GM19193 (cell line): ENCODE measurements at regions not wholly inside any gene's neighbourhood (a gene's known extent, or its start where the extent isn't known, plus 50 kb on each side); places are given as distances from the start of the nearest gene placed in this dataset.

Experiments
- POLR2A ChIP-seq: IDR thresholded peaks from 4 replicates; pipeline ENCODE4 v1.6.1; 2011; ENCODE audit not compliant: insufficient read depth, insufficient read length; ENCODE audit errors: extremely low read depth

DNA sequence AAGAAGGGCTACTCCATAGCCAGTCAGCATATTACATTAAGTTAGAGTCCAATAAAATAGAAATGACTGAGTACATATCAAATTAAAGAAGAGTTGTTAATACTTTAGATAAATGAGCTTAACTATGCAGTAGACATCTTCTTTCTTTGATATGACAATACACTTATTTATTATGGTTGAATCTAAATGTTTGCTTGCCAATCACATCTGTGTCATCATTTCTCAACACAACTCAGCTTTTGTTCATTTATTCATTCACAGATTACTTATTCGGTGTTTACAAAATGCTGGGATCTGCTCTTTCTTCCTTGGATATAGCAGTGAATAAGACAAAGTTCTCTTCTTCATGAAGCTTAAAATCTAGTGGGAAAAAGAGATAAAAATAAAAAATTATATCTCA, 614.6 kb upstream of the ATP2B1 start:
- no peak for TF ChIP-seq POLR2A

DNA sequence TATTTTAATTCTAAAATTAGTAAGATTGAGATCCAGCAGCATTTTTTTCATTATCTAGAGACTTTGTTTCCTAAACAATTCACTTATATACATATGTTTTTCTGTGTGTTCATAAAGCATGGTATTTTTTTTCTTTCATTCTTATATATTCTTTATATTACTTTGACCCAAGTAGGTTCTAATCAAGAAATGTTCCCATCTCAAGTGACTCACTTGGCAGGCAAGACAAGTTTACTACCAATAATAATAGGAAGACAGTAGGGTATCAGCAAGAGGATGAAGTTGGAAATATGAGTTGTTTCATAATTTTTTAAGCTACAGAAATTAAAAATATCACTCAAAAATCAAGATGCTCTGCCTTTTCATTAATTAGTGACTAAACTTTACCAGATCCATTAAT, 613.4 kb upstream of the ATP2B1 start:
- no peak for TF ChIP-seq POLR2A

DNA sequence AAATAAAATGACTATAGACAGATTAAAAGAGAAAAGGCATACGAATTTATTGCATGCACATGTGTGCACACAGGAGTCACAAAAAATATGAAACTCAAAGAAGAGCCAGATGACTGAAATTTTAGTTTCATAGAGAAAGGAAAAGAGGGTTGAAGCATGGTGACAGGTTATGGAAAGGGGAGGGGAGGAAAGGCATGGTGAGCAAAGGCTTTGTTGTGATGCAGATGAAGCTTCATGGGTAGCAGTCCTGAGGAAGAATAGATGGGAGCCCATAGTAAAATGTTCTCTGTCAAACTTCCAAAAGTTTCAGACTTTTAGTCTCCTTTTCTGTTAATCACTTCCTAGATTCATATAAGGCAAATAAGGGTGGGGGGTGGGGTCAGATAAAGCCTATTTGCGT, 612.7 kb upstream of the ATP2B1 start:
- no peak for TF ChIP-seq POLR2A

DNA sequence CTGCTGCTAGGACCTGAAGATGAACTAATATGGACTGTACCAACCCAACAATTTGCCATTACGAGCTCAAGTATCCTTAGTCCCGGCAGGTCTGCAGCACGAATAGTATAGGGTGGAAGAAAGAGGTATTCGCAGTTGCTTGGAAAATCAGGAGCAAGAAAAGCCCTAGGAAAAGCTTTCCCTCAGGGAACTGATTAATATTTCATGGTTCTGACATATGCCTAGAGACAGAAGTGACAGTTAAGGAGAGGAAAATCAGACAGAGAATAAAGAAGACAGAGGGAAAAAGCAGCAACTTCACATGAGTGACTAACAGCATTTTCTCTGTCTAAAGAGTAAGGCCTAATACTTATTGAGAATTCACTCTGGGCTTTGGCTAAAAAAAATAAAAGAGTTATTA, 602.9 kb upstream of the ATP2B1 start:
- no peak for TF ChIP-seq POLR2A

DNA sequence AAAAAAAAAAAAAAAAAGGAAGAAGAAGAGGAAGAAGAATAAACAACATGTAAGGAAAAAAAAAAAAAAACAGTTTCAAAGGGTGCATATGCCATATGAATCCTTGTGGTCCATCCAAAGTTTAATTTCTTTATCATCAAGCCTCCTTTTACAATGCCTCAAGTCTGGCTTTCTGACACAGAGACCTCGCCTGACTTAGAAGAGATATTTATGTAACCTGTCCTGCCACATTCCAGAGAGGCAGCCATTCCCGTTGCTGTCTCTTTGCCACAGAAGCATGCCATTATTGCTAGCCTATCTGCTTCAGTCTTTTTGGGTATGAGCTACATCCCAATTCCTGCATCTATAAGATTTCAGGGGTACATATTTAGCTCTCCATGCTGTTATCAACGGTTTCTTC, 596.7 kb upstream of the ATP2B1 start:
- no peak for TF ChIP-seq POLR2A

DNA sequence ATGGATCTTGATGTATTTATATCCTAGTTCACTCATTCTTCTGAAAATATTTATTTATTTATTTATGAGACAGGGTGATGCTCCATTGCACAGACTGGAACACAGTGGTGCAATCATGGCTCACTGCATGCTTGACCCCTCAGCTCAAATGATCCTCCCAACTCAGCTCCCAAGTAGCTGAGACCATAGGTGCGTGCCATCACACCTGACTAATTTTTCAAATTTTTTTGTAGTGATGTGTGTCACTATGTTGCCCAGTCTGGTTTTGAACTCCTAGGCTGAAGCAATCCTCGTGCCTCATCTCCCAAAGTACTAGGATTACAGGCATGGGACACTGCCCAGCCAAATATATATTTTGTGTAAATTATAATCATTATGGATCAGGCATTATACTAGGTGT, 595.6 kb upstream of the ATP2B1 start:
- TF ChIP-seq POLR2A, result no peak

DNA sequence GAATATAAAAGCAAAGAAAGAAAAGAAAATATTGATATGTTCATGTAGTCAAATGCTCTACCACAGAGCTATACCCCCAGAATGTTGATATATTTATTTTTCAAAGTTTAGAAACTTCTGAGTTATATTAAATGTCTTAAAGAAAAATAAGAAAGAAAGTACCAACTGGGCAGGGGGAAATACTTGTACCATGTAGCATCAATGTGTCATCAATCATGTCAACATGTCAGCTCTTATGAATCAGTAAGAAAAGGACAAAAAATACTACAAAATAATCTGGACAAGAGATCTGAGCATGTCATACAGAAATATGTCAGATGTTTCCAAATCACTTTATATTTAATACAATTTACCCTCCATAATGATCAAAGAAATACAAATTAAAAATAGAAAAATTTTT, 595.1 kb upstream of the ATP2B1 start:
- TF ChIP-seq POLR2A, result no peak

DNA sequence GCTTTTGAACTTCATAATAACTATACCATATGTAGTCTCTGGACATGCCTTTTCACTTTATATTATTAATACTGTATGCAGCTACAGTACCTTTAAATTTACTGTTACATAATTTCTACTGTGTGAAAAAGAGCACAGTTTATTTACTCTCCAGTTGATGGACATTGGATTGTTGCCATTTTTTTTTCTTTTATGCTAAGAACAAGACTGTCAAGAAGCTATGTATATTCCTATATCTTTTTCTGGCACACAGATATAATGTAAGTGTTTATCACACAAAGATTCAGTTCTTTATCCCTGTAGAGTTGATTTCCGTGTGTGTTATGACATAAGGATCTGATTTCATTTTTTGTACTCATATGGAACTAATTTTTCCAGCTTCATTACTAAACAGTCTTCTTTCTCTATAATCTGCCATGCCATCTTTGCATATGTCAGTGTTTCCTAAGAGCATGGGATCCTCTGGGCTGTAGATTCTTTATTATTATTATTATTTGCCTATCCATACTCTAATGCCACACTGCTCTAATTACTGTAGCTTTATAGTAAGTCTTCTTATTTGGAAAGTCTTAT, 593.0 kb upstream of the ATP2B1 start:
- no peak for TF ChIP-seq POLR2A

DNA sequence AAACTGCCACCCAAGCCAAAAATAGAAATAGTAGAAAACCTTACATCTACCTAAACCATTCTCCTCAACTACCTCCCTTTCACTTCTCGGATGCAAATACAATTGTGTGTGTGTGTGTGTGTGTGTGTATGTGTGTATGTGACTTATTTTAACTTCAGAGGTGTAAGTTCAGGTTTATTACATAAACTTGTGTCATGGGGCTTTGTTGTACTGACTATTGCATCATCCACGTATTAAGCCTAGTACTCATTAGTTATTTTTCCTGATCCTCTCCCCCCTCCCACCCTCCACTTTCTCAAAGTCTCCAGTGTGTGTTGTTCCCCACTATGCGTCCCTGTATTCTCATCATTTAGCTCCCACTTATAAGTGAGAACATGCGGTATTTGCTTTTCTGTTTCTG, 592.5 kb upstream of the ATP2B1 start:
- no peak for TF ChIP-seq POLR2A

DNA sequence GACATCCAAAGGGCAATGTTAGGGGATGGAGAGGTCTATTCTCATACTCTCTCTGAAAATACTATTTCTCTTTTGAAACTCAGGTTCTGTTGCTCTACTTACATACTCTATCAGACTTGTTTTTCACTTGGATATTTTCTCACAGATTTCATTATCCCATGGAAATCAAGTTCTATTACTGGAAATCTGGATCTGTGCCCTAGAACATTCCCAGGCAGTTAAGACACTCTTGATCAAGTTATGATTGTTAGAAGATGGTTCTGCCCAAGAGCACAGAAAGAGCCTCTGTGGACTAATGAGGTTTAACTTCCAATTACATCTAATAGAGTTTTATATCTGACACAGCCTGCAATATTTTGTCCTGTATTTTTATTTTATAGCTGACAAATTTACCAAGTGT, 591.0 kb upstream of the ATP2B1 start:
- TF ChIP-seq POLR2A, result no peak

DNA sequence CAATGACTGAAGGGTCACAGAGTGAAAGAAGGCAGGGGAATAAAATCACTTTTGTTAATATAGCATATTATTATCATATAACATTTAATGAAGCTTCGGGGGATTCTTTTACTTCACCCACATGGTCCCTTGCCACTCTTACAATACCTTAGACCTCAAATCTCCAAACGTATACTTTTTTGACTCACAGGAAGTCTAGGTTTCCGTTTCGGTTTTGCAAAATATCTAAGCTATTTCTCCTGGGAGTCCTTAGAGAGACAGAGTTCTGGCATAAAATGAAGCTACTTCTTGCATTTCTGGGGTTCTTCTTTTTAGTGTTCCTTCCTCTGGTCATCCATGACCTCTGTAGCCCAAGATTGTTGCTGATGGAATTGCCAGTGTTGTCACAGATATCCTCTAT, 590.5 kb upstream of the ATP2B1 start:
- TF ChIP-seq POLR2A, result no peak

DNA sequence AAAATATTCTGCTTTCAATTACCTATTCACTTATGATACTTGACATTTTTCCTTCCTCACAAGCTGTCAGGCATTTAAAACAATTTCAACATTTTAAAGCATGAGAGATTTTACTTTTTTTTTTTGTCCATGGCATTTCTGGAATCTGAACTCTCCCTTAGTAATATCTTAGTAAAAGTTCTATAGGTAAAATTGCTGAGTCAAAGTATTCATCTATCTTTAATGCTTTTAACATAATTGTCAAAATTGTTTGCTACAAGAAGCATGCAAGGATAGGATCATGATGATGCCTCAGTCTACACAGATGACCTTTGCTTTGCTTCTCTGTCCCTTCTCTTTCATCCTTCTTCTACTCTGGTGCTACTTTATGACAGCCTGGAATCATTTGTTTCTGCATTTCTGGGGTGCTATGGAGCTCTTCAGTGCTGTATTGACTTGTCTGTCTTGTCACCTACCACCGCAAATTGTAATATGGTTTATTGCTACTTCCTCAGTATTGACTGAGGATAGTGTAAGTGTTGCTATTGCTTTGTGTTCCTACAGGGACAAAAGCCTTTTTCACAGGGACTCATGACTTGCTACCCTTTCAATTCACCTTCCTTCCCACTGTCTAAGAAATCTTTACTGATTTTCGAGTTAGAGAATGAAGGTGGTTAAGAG, 589.8 kb upstream of the ATP2B1 start:
- TF ChIP-seq POLR2A, result no peak

DNA sequence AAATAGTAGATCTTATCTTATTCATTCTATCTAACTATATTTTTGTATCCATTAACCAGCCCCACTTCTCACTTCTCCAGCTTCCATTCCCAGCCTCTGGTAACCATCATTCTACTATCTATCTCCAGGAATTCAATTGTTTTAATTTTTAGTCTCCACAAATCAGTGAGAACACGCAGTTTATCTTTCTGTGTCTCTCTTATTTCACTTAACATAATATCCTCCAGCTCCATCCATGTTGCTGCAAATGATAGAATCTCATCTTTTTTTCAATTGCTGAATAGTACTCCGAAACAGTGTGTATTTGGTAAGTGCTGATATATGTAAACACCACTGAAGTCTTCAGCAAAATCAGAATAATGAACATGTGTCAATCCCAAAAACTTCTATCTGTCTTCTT, 587.2 kb upstream of the ATP2B1 start:
- no peak for TF ChIP-seq POLR2A

DNA sequence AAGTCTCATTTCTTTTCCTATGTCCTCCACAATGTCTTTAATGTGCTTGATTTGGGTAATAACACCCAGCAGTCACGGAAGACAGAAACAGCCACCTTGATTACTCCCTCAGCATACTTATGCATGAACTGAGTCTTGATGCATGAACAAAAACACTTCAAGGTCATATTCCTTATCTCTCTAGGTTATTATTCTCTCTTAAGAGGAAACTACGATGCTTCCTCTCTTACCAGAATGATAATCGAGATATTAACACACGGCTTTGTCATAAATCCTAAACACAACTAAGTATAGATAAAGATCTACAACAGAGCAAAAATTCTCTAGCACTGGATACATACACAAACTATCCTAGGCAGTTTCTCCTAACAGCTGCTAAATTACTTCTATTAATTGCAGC, 583.5 kb upstream of the ATP2B1 start:
- TF ChIP-seq POLR2A, result no peak

DNA sequence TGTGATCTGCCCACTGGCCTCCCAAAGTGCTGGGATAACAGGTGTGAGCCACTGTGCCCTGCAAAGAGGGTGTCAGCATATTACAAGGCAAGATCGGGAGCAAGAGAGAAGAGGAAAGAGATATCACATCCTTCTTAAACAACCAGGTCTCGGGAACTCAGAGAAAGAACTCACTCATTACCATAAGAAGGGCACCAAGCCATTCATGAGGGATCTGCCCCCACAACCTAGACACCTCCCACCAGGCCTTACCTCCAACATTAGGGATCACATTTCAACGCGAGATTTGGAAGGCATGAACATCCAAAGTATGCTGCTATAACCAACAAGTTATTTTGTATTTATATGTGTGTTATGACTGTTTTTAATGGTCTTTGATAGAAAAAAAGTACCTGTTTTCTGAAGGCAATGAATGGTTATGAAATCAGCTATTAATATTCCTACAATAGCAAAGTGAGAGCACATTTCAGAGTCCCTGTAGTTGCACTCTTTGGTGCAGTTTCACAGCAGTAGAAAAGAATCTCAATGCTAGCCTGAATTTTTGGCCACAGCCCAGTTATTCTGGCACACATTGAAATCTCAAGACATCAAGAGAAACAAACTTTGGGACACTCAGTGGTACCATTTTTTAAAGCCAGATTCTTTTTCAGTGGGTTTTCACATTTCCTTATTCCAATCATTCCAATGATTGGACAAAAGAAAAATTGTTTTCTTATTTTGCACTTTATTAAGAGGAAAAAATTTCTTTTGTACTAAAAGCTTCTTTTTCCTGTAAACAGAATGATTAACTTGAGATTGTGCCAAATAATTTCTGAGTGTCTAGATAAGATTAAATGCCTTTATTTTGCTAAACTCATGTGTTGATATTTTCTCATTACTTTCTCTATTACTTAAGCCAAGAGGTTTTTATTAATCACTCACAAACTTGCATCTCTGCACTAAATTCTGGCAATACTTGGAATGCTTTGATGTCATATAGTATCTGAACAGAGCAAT, 582.6 kb upstream of the ATP2B1 start:
- no peak for TF ChIP-seq POLR2A

DNA sequence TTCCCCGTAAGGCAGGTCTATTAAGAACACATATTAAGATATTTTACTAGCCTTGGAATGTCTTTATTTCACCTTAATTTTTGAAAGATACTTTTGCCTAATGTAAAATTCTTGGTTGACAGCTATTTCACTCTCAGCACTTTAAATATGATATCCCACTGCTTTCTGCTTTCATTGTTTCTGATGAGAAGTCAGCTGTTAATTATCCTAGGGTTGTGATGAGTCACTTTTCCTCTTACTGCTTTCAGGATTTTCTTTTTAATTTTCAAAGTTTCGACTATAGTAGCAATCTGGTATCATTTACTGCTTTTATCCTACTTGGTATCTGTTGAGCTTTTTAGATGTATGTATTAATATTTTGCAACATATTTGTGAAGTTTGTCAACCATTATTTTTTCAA, 578.9 kb upstream of the ATP2B1 start:
- no peak for TF ChIP-seq POLR2A
